Ovary (tissue), 3 donors: ENCODE measurements at regions not wholly inside any gene's neighbourhood (a gene's known extent, or its start where the extent isn't known, plus 50 kb on each side); places are given as distances from the start of the nearest gene placed in this dataset.

Source experiments
- CTCF ChIP-seq, 3 donors: fragments of 450-650 bp in 2 of 3; fragments of 200-600 bp in 1 of 3; IDR thresholded peaks; one replicate each; pipeline versions ENCODE4 v1.5.1 to v1.8.0; 2016 to 2022; ENCODE audit warnings: antibody characterized with exemption in 3 of 3, mild to moderate bottlenecking in 1 of 3
- POLR2A ChIP-seq: fragments of 450-650 bp; IDR thresholded peaks from one replicate; pipeline ENCODE4 v1.6.1; 2017; ENCODE audit warnings: antibody characterized with exemption, mild to moderate bottlenecking, moderate library complexity
- donor health status: DM: no; HTN: no; CAD: no.

GRCh38 chr6:114833211-114833610 lies 490.4 kb upstream of the HS3ST5 start:
- no peak for TF ChIP-seq CTCF (IDR thresholded peaks at IDR 0.05)
- TF ChIP-seq POLR2A: no peak
